Nephron progenitor cell (in vitro differentiated cells): ENCODE measurements at regions not wholly inside any gene's neighbourhood (a gene's known extent, or its start where the extent isn't known, plus 50 kb on each side); places are given as distances from the start of the nearest gene placed in this dataset.

Source experiments
- DNase-seq: peaks from one replicate; pipeline ENCODE4 v3.0.0; 2021
- H3K27ac Mint-ChIP-seq: 2 replicates; pipeline ENCODE4 v1.8.0; 2021; ENCODE audit warnings: mild to moderate bottlenecking, moderate library complexity, mixed read lengths
- H3K27me3 Mint-ChIP-seq: 2 replicates; pipeline ENCODE4 v1.8.0; 2021; ENCODE audit warnings: mild to moderate bottlenecking, low read depth, mixed read lengths; ENCODE audit not compliant: poor library complexity
- H3K36me3 Mint-ChIP-seq: 2 replicates; pipeline ENCODE4 v1.8.0; 2021; ENCODE audit warnings: low read depth, mixed read lengths
- H3K4me1 Mint-ChIP-seq: 2 replicates; pipeline ENCODE4 v1.8.0; 2021; ENCODE audit warnings: mixed read lengths
- H3K4me3 Mint-ChIP-seq: 2 replicates; pipeline ENCODE4 v1.8.0; 2021; ENCODE audit warnings: mild to moderate bottlenecking, moderate library complexity, mixed read lengths
- H3K9me3 Mint-ChIP-seq: 2 replicates; pipeline ENCODE4 v1.8.0; 2021; ENCODE audit warnings: mild to moderate bottlenecking, moderate library complexity, mixed read lengths
- CTCF ChIP-seq: fragments of 200-600 bp; sonication (generic); IDR thresholded peaks from 2 replicates; pipeline ENCODE4 v1.5.0; 2021; ENCODE audit warnings: antibody characterized with exemption

GRCh38 chr13:112124141-112124540 lies 57.2 kb downstream of the SOX1 start:
- DNase-seq: no peak
- Mint-ChIP-seq H3K4me3 (no peak overlapping the region), H3K9me3 (peaks cover 3% of the 10 kb centered on the region), H3K27me3 (peaks cover 27% of the 10 kb centered on the region), H3K27ac (no peak overlapping the region), H3K4me1 (peaks cover 15% of the 10 kb centered on the region), H3K36me3 (no peaks in the 10 kb centered on the region)
- TF ChIP-seq CTCF: no peak

GRCh38 chr13:112127564-112128330 lies 60.8 kb downstream of the SOX1 start:
- Mint-ChIP-seq H3K4me1 (peaks cover 10% of the 10 kb centered on the region), H3K9me3 (peaks cover 3% of the 10 kb centered on the region), H3K27ac (peak overlapping the region; percentile 24), H3K4me3 (no peak overlapping the region), H3K36me3 (no peaks in the 10 kb centered on the region), H3K27me3 (peaks cover 40% of the 10 kb centered on the region)
- no peak for TF ChIP-seq CTCF
- no peak for DNase-seq

GRCh38 chr13:112128331-112128610 lies 61.3 kb downstream of the SOX1 start:
- no peak overlapping the region for H3K4me3 Mint-ChIP-seq

GRCh38 chr13:112130418-112130817 lies 63.5 kb downstream of the SOX1 start:
- no peak for TF ChIP-seq CTCF
- peaks cover 6% of the 10 kb centered on the region for H3K4me1 Mint-ChIP-seq
- no peak overlapping the region for H3K27ac Mint-ChIP-seq
- H3K9me3 Mint-ChIP-seq: peaks cover 3% of the 10 kb centered on the region
- H3K27me3 Mint-ChIP-seq: peaks cover 31% of the 10 kb centered on the region
- no peaks in the 10 kb centered on the region for H3K36me3 Mint-ChIP-seq
- no peak for DNase-seq
- no peak overlapping the region for H3K4me3 Mint-ChIP-seq

More at GRCh38 chr13:112128331-112128610, 61.3 kb downstream of the SOX1 start:
- H3K9me3 Mint-ChIP-seq: peaks cover 3% of the 10 kb centered on the region
- no peaks in the 10 kb centered on the region for H3K36me3 Mint-ChIP-seq
- no peak for DNase-seq
- H3K4me1 Mint-ChIP-seq: peaks cover 10% of the 10 kb centered on the region
- H3K27me3 Mint-ChIP-seq: peaks cover 43% of the 10 kb centered on the region
- no peak for TF ChIP-seq CTCF
- H3K27ac Mint-ChIP-seq: no peak overlapping the region

- H3K9me3 Mint-ChIP-seq: peaks cover 2% of the 10 kb centered on the region
- H3K27ac Mint-ChIP-seq: no peak overlapping the region
- DNase-seq: no peak
- peaks cover 30% of the 10 kb centered on the region for H3K27me3 Mint-ChIP-seq
- H3K4me1 Mint-ChIP-seq: peaks cover 6% of the 10 kb centered on the region
- no peak for TF ChIP-seq CTCF
- no peak overlapping the region for H3K4me3 Mint-ChIP-seq
- H3K36me3 Mint-ChIP-seq: no peaks in the 10 kb centered on the region
Observed at GRCh38 chr13:112131081-112131712, 64.2 kb downstream of the SOX1 start.

- no peak overlapping the region for H3K4me3 Mint-ChIP-seq
- H3K27ac Mint-ChIP-seq: no peak overlapping the region
- no peaks in the 10 kb centered on the region for H3K36me3 Mint-ChIP-seq
- no peak for TF ChIP-seq CTCF
- H3K9me3 Mint-ChIP-seq: no peaks in the 10 kb centered on the region
- peaks cover 6% of the 10 kb centered on the region for H3K4me1 Mint-ChIP-seq
- DNase-seq: no peak
- H3K27me3 Mint-ChIP-seq: peaks cover 34% of the 10 kb centered on the region
Observed at GRCh38 chr13:112131713-112132113, 64.8 kb downstream of the SOX1 start.
